Hepatocyte (in vitro differentiated cells): ENCODE measurements at regions not wholly inside any gene's neighbourhood (a gene's known extent, or its start where the extent isn't known, plus 50 kb on each side); places are given as distances from the start of the nearest gene placed in this dataset.

Experiments used
- DNase-seq: peaks from one replicate; pipeline ENCODE4 v3.0.0-alpha.2; 2016; ENCODE audit warnings: low spot score
- H2AFZ ChIP-seq: fragments of 200-600 bp; sonication (generic); 2 replicates; pipeline ENCODE4 v1.6.0; 2016; ENCODE audit warnings: antibody characterized with exemption, mild to moderate bottlenecking
- H3K27ac ChIP-seq: fragments of 200-600 bp; sonication (generic); 2 replicates; pipeline ENCODE4 v1.5.1; 2016; ENCODE audit warnings: mild to moderate bottlenecking
- H3K27me3 ChIP-seq: fragments of 200-600 bp; sonication (generic); 2 replicates; pipeline ENCODE4 v1.6.1; 2016
- H3K36me3 ChIP-seq: fragments of 200-600 bp; sonication (generic); replicated peaks from 2 replicates; pipeline ENCODE4 v1.5.1; 2016; ENCODE audit warnings: low read depth; ENCODE audit not compliant: insufficient read depth
- H3K4me1 ChIP-seq: fragments of 200-600 bp; sonication (generic); 2 replicates; pipeline ENCODE4 v1.5.1; 2016; ENCODE audit warnings: mild to moderate bottlenecking, moderate library complexity; ENCODE audit not compliant: insufficient read depth
- H3K4me2 ChIP-seq: fragments of 200-600 bp; sonication (generic); 2 replicates; pipeline ENCODE4 v1.6.0; 2016
- H3K4me3 ChIP-seq: fragments of 200-600 bp; sonication (generic); 2 replicates; pipeline ENCODE4 v1.5.1; 2016; ENCODE audit warnings: mild to moderate bottlenecking
- H3K79me2 ChIP-seq: fragments of 200-600 bp; sonication (generic); 2 replicates; pipeline ENCODE4 v1.6.0; 2017; ENCODE audit warnings: mild to moderate bottlenecking
- H3K9me2 ChIP-seq: fragments of 200-600 bp; sonication (generic); replicated peaks from 2 replicates; pipeline ENCODE4 v1.6.0; 2017; ENCODE audit warnings: mild to moderate bottlenecking; ENCODE audit not compliant: insufficient read depth
- H3K9me3 ChIP-seq: fragments of 200-600 bp; sonication (generic); 2 replicates; pipeline ENCODE4 v1.5.1; 2016; ENCODE audit warnings: low read depth, mild to moderate bottlenecking
- H4K20me1 ChIP-seq: fragments of 200-600 bp; sonication (generic); 2 replicates; pipeline ENCODE4 v1.6.0; 2016; ENCODE audit warnings: mild to moderate bottlenecking; ENCODE audit not compliant: insufficient read depth, poor library complexity, severe bottlenecking
- CTCF ChIP-seq: fragments of 200-600 bp; sonication (generic); IDR thresholded peaks from 2 replicates; pipeline ENCODE4 v1.5.1; 2016; ENCODE audit warnings: antibody characterized with exemption, mild to moderate bottlenecking; ENCODE audit not compliant: poor library complexity
- EZH2 ChIP-seq: fragments of 200-600 bp; sonication (generic); IDR thresholded peaks from 2 replicates; pipeline ENCODE4 v1.6.1; 2016; ENCODE audit warnings: antibody characterized with exemption, mild to moderate bottlenecking, borderline replicate concordance
- EZH2phosphoT487 ChIP-seq: fragments of 200-600 bp; sonication (generic); IDR thresholded peaks from one replicate; pipeline ENCODE4 v1.6.1; 2018; ENCODE audit warnings: antibody characterized with exemption, mild to moderate bottlenecking, low read depth, moderate library complexity; ENCODE audit not compliant: unreplicated experiment, severe bottlenecking
- WGBS: methylation state at CpG from one replicate; pipeline ENCODE4 v1.1.6; 2016; ENCODE audit warnings: low lambda C conversion rate; ENCODE audit errors: missing lambda C conversion rate; 5-methylcytosine and 5-hydroxymethylcytosine counted together

GRCh38 chr22:22143448-22143847, 101.1 kb upstream of the VPREB1 start:
- H3K4me3 ChIP-seq = no peak overlapping the region
- H2AFZ ChIP-seq = no peak overlapping the region
- no peak overlapping the region for H3K4me2 ChIP-seq
- WGBS = 69% methylated on average over 6 of the region's 6 CpGs
- DNase-seq = no peak
- H3K27me3 ChIP-seq = peaks cover 33% of the 10 kb centered on the region
- H3K9me2 ChIP-seq = no peaks in the 10 kb centered on the region
- H3K9me3 ChIP-seq = no peaks in the 10 kb centered on the region
- TF ChIP-seq EZH2 = no peak
- H3K36me3 ChIP-seq = no peaks in the 10 kb centered on the region
- no peaks in the 10 kb centered on the region for H4K20me1 ChIP-seq
- no peaks in the 10 kb centered on the region for H3K4me1 ChIP-seq
- no peaks in the 10 kb centered on the region for H3K79me2 ChIP-seq
- no peak overlapping the region for H3K27ac ChIP-seq

GRCh38 chr22:22142661-22143060, 101.9 kb upstream of the VPREB1 start:
- H3K9me2 ChIP-seq = no peaks in the 10 kb centered on the region
- WGBS = 34% methylated on average over 5 of the region's 5 CpGs
- H3K79me2 ChIP-seq = no peaks in the 10 kb centered on the region
- no peaks in the 10 kb centered on the region for H3K9me3 ChIP-seq
- no peaks in the 10 kb centered on the region for H3K4me1 ChIP-seq
- TF ChIP-seq CTCF (no peak), EZH2phosphoT487 (no peak)
- no peaks in the 10 kb centered on the region for H4K20me1 ChIP-seq
- H2AFZ ChIP-seq = no peak overlapping the region
- no peak overlapping the region for H3K27ac ChIP-seq
- H3K4me3 ChIP-seq = no peak overlapping the region
- H3K36me3 ChIP-seq = no peaks in the 10 kb centered on the region
- H3K4me2 ChIP-seq = no peak overlapping the region
- DNase-seq = no peak
- H3K27me3 ChIP-seq = peaks cover 26% of the 10 kb centered on the region

GRCh38 chr22:22141771-22142591, 102.6 kb upstream of the VPREB1 start:
- Histone ChIP-seq H3K9me3 (no peaks in the 10 kb centered on the region), H3K79me2 (no peaks in the 10 kb centered on the region), H3K27ac (no peak overlapping the region), H3K4me2 (no peak overlapping the region), H4K20me1 (no peaks in the 10 kb centered on the region), H3K36me3 (no peaks in the 10 kb centered on the region), H2AFZ (no peak overlapping the region), H3K27me3 (peaks cover 24% of the 10 kb centered on the region), H3K9me2 (no peaks in the 10 kb centered on the region), H3K4me3 (no peak overlapping the region), H3K4me1 (no peaks in the 10 kb centered on the region)
- WGBS = 70% methylated on average over 4 of the region's 4 CpGs
- DNase-seq = no peak
- TF ChIP-seq EZH2 = no peak
- TF ChIP-seq CTCF = no peak
- TF ChIP-seq EZH2phosphoT487 = no peak

GRCh38 chr22:22141031-22141430, 103.6 kb upstream of the VPREB1 start:
- Histone ChIP-seq H3K4me2 (no peak overlapping the region), H3K4me3 (no peak overlapping the region), H3K9me2 (no peaks in the 10 kb centered on the region), H4K20me1 (no peaks in the 10 kb centered on the region), H3K79me2 (no peaks in the 10 kb centered on the region), H3K27ac (no peak overlapping the region), H2AFZ (no peak overlapping the region), H3K4me1 (no peaks in the 10 kb centered on the region), H3K9me3 (no peaks in the 10 kb centered on the region), H3K27me3 (peaks cover 26% of the 10 kb centered on the region), H3K36me3 (no peaks in the 10 kb centered on the region)
- TF ChIP-seq EZH2 (no peak), EZH2phosphoT487 (no peak), CTCF (no peak)
- DNase-seq = no peak
- WGBS = 63% methylated on average over 3 of the region's 3 CpGs
